NT2/D1 (cell line): ENCODE measurements at regions not wholly inside any gene's neighbourhood (a gene's known extent, or its start where the extent isn't known, plus 50 kb on each side); places are given as distances from the start of the nearest gene placed in this dataset.

ENCODE experiments used
- YY1 ChIP-seq: IDR thresholded peaks from 2 replicates; pipeline ENCODE4 v1.6.1; 2011; ENCODE audit not compliant: insufficient read length, insufficient read depth
- ZNF274 ChIP-seq: IDR thresholded peaks from 2 replicates; pipeline ENCODE4 v1.6.1; 2011; ENCODE audit warnings: mild to moderate bottlenecking, low read depth, low read length

GRCh38 chr1:101526813-101527212, 290.0 kb downstream of the S1PR1 start:
- TF ChIP-seq YY1 (no peak), ZNF274 (no peak)
